ENCODE measurements at regions not wholly inside any gene's neighbourhood (a gene's known extent, or its start where the extent isn't known, plus 50 kb on each side); places are given as distances from the start of the nearest gene placed in this dataset.

GRCh38 chr2:120504936-120505705, 159.2 kb downstream of the INHBB start:
- peaks cover 0 to 4% of the 10 kb centered on the region in 2 experiments; a peak in 2 of 4 replicates for H3K27me3 ChIP-seq (replicated peaks in 1 of 2; ENCODE audit: control insufficient read depth in 2 of 2, insufficient read depth in 2 of 2, low read length in 1 of 2)
- FAIRE-seq (no peak), ATAC-seq (no peak), DNase-seq (ENCODE audit: low read depth, low spot score) (no peak)
- ChIA-PET CTCF (no interaction called here), RAD21 (ENCODE audit: unreplicated experiment) (interaction anchor here (0.5 kb wide), 1 partner anchor 580 kb away, joined by 3 read pairs; no protein-coding TSS in a partner anchor), SMC1A (ENCODE audit: uncharacterized antibody, unreplicated experiment) (no interaction called here), POLR2A (no interaction called here)
- intact Hi-C loops (cut with micrococcal nuclease; ENCODE audit: unreplicated experiment): no loop called here
- H3K4me3 ChIP-seq: no peak overlapping the region
- no peak overlapping the region for H3K27ac ChIP-seq (ENCODE audit: control insufficient read depth, insufficient read depth)
- H3K36me3 ChIP-seq (ENCODE audit: control insufficient read depth in 2 of 2, insufficient read depth in 2 of 2, low read length in 1 of 2): no peaks in the 10 kb centered on the region
- in situ Hi-C loops (cut with MboI): no loop called here
- H3K79me2 ChIP-seq (ENCODE audit: control insufficient read depth, insufficient read depth, low read length): no peaks in the 10 kb centered on the region
- WGBS (ENCODE audit: insufficient coverage, insufficient replicate concordance, low lambda C conversion rate, missing lambda C conversion rate): 66% methylated on average over 15 of the region's 15 CpGs
- no peak overlapping the region for H3K9ac ChIP-seq (ENCODE audit: control insufficient read depth, insufficient read depth, low read length)
- no peaks in the 10 kb centered on the region for H3K4me1 ChIP-seq (ENCODE audit: control insufficient read depth, insufficient read depth, low read length)
- no peak overlapping the region for H3K4me2 ChIP-seq (ENCODE audit: control insufficient read depth, insufficient read depth)
- BruUV-seq (replicated peaks): no TSS peak
- no peak for TF ChIP-seq CBFB (IDR thresholded peaks at IDR 0.05; ENCODE audit: low read depth)
- no peak for TF ChIP-seq ATF2 (IDR thresholded peaks at IDR 0.05; ENCODE audit: low read length)
- no peak for TF ChIP-seq NKRF (conservative IDR thresholded peaks at IDR 0.05)
- no peak for TF ChIP-seq KDM1A (IDR thresholded peaks at IDR 0.05; ENCODE audit: borderline replicate concordance)
- TF ChIP-seq NR2C1 (IDR thresholded peaks at IDR 0.05): no peak
- no peak for TF ChIP-seq WRNIP1 (IDR thresholded peaks at IDR 0.05; ENCODE audit: borderline replicate concordance, low read depth, low read length)
- no peak for TF ChIP-seq SRF (IDR thresholded peaks at IDR 0.05; ENCODE audit: low read depth in 2 of 2, low read length in 2 of 2)
- no peak for TF ChIP-seq FOS (IDR thresholded peaks at IDR 0.05; ENCODE audit: borderline replicate concordance, extremely low read depth, insufficient read length)
- TF ChIP-seq POLR2A (IDR thresholded peaks at IDR 0.05; ENCODE audit: low read depth, low read length): no peak
- no peak for TF ChIP-seq IKZF2 (IDR thresholded peaks at IDR 0.05)
- TF ChIP-seq USF2 (IDR thresholded peaks at IDR 0.05; ENCODE audit: borderline replicate concordance, low read depth, low read length): no peak
- TF ChIP-seq TCF3 (IDR thresholded peaks at IDR 0.05; ENCODE audit: borderline replicate concordance, insufficient read depth, low read depth, low read length): no peak
- H2AFZ ChIP-seq (ENCODE audit: control insufficient read depth, low read depth, low read length): no peak overlapping the region
- no peaks in the 10 kb centered on the region for H3K9me3 ChIP-seq (replicated peaks; ENCODE audit: control insufficient read depth, insufficient read depth, low read length)
- no peaks in the 10 kb centered on the region for H4K20me1 ChIP-seq (ENCODE audit: control insufficient read depth, insufficient read depth)

Data from GM12878 (cell line).